ENCODE measurements at regions not wholly inside any gene's neighbourhood (a gene's known extent, or its start where the extent isn't known, plus 50 kb on each side); places are given as distances from the start of the nearest gene placed in this dataset.

DNA sequence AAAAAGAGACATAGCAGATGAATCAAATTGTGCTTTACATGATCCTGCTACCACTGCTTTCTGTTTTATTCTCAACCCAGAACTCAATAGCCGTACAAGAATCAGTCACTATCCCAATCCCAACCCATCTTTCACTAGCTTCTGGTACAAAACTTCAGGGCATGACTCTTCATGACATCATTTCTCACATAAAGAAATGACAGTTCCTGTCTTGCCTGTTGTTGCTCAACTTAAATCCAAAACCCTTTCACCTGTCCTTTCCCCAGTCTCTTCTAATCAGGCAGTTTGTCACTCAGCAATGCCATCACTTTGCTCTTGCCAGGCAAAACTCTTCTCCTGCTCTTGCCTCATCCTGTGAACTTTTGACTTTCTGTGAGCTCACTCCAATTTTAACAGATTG, 962.8 kb downstream of the GALC start:
- no peaks in the 10 kb centered on the region for H3K27me3 Mint-ChIP-seq (ENCODE audit: insufficient read depth, low read depth, poor library complexity)
- peaks cover 3% of the 10 kb centered on the region; the same call in 2 of the 3 replicates for H3K4me1 Mint-ChIP-seq
- Histone ChIP-seq H3K9me2 (ENCODE audit: insufficient read depth) (no peaks in the 10 kb centered on the region; the same call in 1 of the 2 replicates), H3K36me3 (ENCODE audit: insufficient read depth) (no peaks in the 10 kb centered on the region), H3K4me2 (no peak overlapping the region), H3K4me3 (no peak overlapping the region), H2AFZ (no peak overlapping the region), H3K79me2 (replicated peaks; ENCODE audit: insufficient read depth) (no peaks in the 10 kb centered on the region), H4K20me1 (replicated peaks; ENCODE audit: insufficient read depth) (no peaks in the 10 kb centered on the region), H3F3A (replicated peaks; ENCODE audit: low read depth) (no peaks in the 10 kb centered on the region), H3K27ac (ENCODE audit: low read depth) (no peak overlapping the region), H3K4me1 (ENCODE audit: insufficient read depth) (no peaks in the 10 kb centered on the region), H3K27me3 (ENCODE audit: insufficient read depth) (no peaks in the 10 kb centered on the region)
- ATAC-seq (no peak), DNase-seq (ENCODE audit: low spot score) (no peak)
- H3K9me3 Mint-ChIP-seq, result no peaks in the 10 kb centered on the region
- TF ChIP-seq JUNB (IDR thresholded peaks at IDR 0.05; ENCODE audit: unreplicated experiment) (no peak), ETS1 (IDR thresholded peaks at IDR 0.05) (no peak), ZNF331 (CRISPR knock-in tag; IDR thresholded peaks at IDR 0.05; ENCODE audit: low read depth) (no peak), ZNF462 (CRISPR knock-in tag; IDR thresholded peaks at IDR 0.05) (no peak), CTCF (conservative IDR thresholded peaks at IDR 0.05; ENCODE audit: low read depth in 2 of 2) (no peak), ZNF114 (CRISPR knock-in tag; IDR thresholded peaks at IDR 0.05) (no peak), STAT1 (IDR thresholded peaks at IDR 0.05; ENCODE audit: unreplicated experiment) (no peak), EZH2phosphoT487 (IDR thresholded peaks at IDR 0.05; ENCODE audit: unreplicated experiment) (no peak), POLR2AphosphoS5 (IDR thresholded peaks at IDR 0.05; ENCODE audit: low read depth) (no peak), CREB1 (CRISPR knock-in tag; IDR thresholded peaks at IDR 0.05; ENCODE audit: low read depth) (no peak), EZH2 (IDR thresholded peaks at IDR 0.05; ENCODE audit: low read depth, unreplicated experiment) (no peak), NANOG (IDR thresholded peaks at IDR 0.05; ENCODE audit: borderline replicate concordance) (no peak)
- TF ChIP-seq, protein P1, sequence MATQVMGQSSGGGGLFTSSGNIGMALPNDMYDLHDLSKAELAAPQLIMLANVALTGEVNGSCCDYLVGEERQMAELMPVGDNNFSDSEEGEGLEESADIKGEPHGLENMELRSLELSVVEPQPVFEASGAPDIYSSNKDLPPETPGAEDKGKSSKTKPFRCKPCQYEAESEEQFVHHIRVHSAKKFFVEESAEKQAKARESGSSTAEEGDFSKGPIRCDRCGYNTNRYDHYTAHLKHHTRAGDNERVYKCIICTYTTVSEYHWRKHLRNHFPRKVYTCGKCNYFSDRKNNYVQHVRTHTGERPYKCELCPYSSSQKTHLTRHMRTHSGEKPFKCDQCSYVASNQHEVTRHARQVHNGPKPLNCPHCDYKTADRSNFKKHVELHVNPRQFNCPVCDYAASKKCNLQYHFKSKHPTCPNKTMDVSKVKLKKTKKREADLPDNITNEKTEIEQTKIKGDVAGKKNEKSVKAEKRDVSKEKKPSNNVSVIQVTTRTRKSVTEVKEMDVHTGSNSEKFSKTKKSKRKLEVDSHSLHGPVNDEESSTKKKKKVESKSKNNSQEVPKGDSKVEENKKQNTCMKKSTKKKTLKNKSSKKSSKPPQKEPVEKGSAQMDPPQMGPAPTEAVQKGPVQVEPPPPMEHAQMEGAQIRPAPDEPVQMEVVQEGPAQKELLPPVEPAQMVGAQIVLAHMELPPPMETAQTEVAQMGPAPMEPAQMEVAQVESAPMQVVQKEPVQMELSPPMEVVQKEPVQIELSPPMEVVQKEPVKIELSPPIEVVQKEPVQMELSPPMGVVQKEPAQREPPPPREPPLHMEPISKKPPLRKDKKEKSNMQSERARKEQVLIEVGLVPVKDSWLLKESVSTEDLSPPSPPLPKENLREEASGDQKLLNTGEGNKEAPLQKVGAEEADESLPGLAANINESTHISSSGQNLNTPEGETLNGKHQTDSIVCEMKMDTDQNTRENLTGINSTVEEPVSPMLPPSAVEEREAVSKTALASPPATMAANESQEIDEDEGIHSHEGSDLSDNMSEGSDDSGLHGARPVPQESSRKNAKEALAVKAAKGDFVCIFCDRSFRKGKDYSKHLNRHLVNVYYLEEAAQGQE (IDR thresholded peaks at IDR 0.05; ENCODE audit: unreplicated experiment), result no peak
- H3K36me3 Mint-ChIP-seq (ENCODE audit: low read depth), result no peaks in the 10 kb centered on the region
- no peak overlapping the region for H3K27ac Mint-ChIP-seq
- H3K4me3 Mint-ChIP-seq, result no peak overlapping the region

All from GM23338 (cell line).